B cell (primary cell): ENCODE measurements at regions not wholly inside any gene's neighbourhood (a gene's known extent, or its start where the extent isn't known, plus 50 kb on each side); places are given as distances from the start of the nearest gene placed in this dataset.

Experiments
- ATAC-seq: fragments of 200-7000 bp; cut with Tn5 transposase; one replicate; pipeline ENCODE4 v1.10.0; 2021; ENCODE audit warnings: low read depth, mild to moderate bottlenecking, moderate number of reproducible peaks, moderate library complexity
- CTCF ChIA-PET: fragments of 350-600 bp; sonication (Branson Sonifier 250); formaldehyde crosslinking; loops from one replicate; lab custom pipeline; 2021; ENCODE audit warnings: antibody characterized with exemption, inconsistent platforms; lab: Charles Lee
- POLR2A ChIA-PET: fragments of 350-600 bp; sonication (Branson Sonifier 250); formaldehyde crosslinking; loops from one replicate; lab custom pipeline; 2021; ENCODE audit warnings: antibody characterized with exemption; lab: Charles Lee
- DNase-seq: peaks from one replicate; pipeline ENCODE4 v3.0.0; 2013
- H2AFZ ChIP-seq: 2 replicates; pipeline ENCODE4 v1.6.1; 2012; ENCODE audit warnings: mild to moderate bottlenecking, low read depth, low read length; ENCODE audit not compliant: insufficient read depth, poor library complexity, severe bottlenecking
- H3K27ac ChIP-seq, 2 donors: 1 replicate in 1 of 2; 2 replicates in 1 of 2; pipeline ENCODE4 v1.5.1; 2012 to 2013; ENCODE audit warnings: low read length in 2 of 2, mild to moderate bottlenecking in 2 of 2, moderate library complexity in 1 of 2
- H3K27me3 ChIP-seq, 4 experiments: fragments of 200-600 bp in 1 of 4; sonication (generic) in 1 of 4; replicated peaks in 1 of 4; 1 replicate in 2 of 4; 2 replicates in 2 of 4; pipeline versions ENCODE4 v1.6.1 to v1.7.0; 2013 to 2016; ENCODE audit warnings: low read length in 3 of 4, mild to moderate bottlenecking in 2 of 4, mixed read lengths in 1 of 4, moderate library complexity in 1 of 4; ENCODE audit not compliant: insufficient read depth in 4 of 4, control insufficient read depth in 3 of 4; ENCODE audit errors: control extremely low read depth in 1 of 4
- H3K36me3 ChIP-seq, 2 experiments: replicated peaks in 1 of 2; 1 replicate in 1 of 2; 2 replicates in 1 of 2; pipeline versions ENCODE4 v1.6.1 to v1.7.1; 2013; ENCODE audit warnings: low read length in 1 of 2; ENCODE audit not compliant: insufficient read depth in 2 of 2, control insufficient read depth in 1 of 2; ENCODE audit errors: control extremely low read depth in 1 of 2, extremely low read depth in 1 of 2
- H3K4me1 ChIP-seq, 2 donors: fragments of 200-600 bp in 1 of 2; sonication (generic) in 1 of 2; 1 replicate in 1 of 2; 2 replicates in 1 of 2; pipeline versions ENCODE4 v1.5.1 to v1.6.1; 2013 to 2017; ENCODE audit warnings: low read length in 2 of 2; ENCODE audit not compliant: control insufficient read depth in 2 of 2, insufficient read depth in 2 of 2
- H3K4me2 ChIP-seq: replicated peaks from 2 replicates; pipeline ENCODE3; 2012; ENCODE audit warnings: mild to moderate bottlenecking, low read depth, low read length; ENCODE audit not compliant: poor library complexity, severe bottlenecking
- H3K4me3 ChIP-seq, 5 experiments: fragments of 200-600 bp in 1 of 5; sonication (generic) in 1 of 5; 1 replicate in 3 of 5; 2 replicates in 2 of 5; pipeline versions ENCODE4 v1.5.1 to v1.7.0; 2011 to 2016; ENCODE audit warnings: low read length in 4 of 5, mild to moderate bottlenecking in 4 of 5, low read depth in 2 of 5, control low read depth in 1 of 5, moderate library complexity in 1 of 5; ENCODE audit not compliant: insufficient read depth in 1 of 5; ENCODE audit errors: control extremely low read depth in 1 of 5, extremely low read depth in 1 of 5
- H3K79me2 ChIP-seq: fragments of 200-600 bp; sonication (generic); one replicate; pipeline ENCODE4 v1.6.0; 2016; ENCODE audit warnings: low read length; ENCODE audit not compliant: control insufficient read depth, insufficient read depth
- H3K9ac ChIP-seq: fragments of 200-600 bp; sonication (generic); 2 replicates; pipeline ENCODE4 v1.6.1; 2017; ENCODE audit warnings: mild to moderate bottlenecking, low read length, moderate library complexity
- H3K9me3 ChIP-seq, 3 donors: one replicate each; pipeline versions ENCODE4 v1.6.1 to v1.7.1; 2013; ENCODE audit warnings: low read length in 2 of 3; ENCODE audit not compliant: control insufficient read depth in 2 of 3, insufficient read depth in 1 of 3; ENCODE audit errors: control extremely low read depth in 1 of 3
- H4K20me1 ChIP-seq: 2 replicates; pipeline ENCODE4 v1.6.0; 2012; ENCODE audit warnings: mild to moderate bottlenecking, low read length; ENCODE audit not compliant: insufficient read depth, control insufficient read depth, poor library complexity, severe bottlenecking
- H3K27ac Mint-ChIP-seq: one replicate; pipeline ENCODE4 v1.8.0; 2021; ENCODE audit warnings: mixed read lengths
- H3K27me3 Mint-ChIP-seq: one replicate; pipeline ENCODE4 v1.8.0; 2021; ENCODE audit warnings: mixed read lengths
- H3K4me1 Mint-ChIP-seq: one replicate; pipeline ENCODE4 v1.8.0; 2021; ENCODE audit warnings: mixed read lengths
- H3K4me3 Mint-ChIP-seq: one replicate; pipeline ENCODE4 v1.8.0; 2021; ENCODE audit warnings: mixed read lengths
- H3K9me3 Mint-ChIP-seq: one replicate; pipeline ENCODE4 v1.8.0; 2022; ENCODE audit warnings: mixed read lengths; ENCODE audit not compliant: insufficient read depth
- CTCF ChIP-seq: fragments of 200-600 bp; IDR thresholded peaks from one replicate; pipeline ENCODE4 v1.8.0; 2022; ENCODE audit warnings: antibody characterized with exemption, mild to moderate bottlenecking
- EZH2 ChIP-seq: IDR thresholded peaks from 2 replicates; pipeline ENCODE4 v1.6.1; 2012; ENCODE audit warnings: borderline replicate concordance, low read depth, mild to moderate bottlenecking, moderate library complexity, low read length; ENCODE audit not compliant: insufficient read depth, poor library complexity, severe bottlenecking
- WGBS: methylation state at CpG from one replicate; pipeline ENCODE4 v1.1.5; 2013; ENCODE audit warnings: missing lambda C conversion rate; ENCODE audit not compliant: insufficient coverage; 5-methylcytosine and 5-hydroxymethylcytosine counted together
- intact Hi-C: fragments of 100-400 bp; cut with micrococcal nuclease; formaldehyde crosslinking; loops from one replicate; pipeline ENCODE4 v1.10.0; 2022

- Histone ChIP-seq H3K4me3 (no peak overlapping the region), H3K79me2 (no peaks in the 10 kb centered on the region), H3K4me2 (no peak overlapping the region), H3K9me3 (peaks cover 0 to 4% (median 1%) of the 10 kb centered on the region in 3 donors), H3K27ac (no peak overlapping the region), H3K4me1 (peaks cover 0 to 4% of the 10 kb centered on the region in 2 donors), H3K9ac (no peak overlapping the region), H3K27me3 (peaks cover 0 to 3% (median 0%) of the 10 kb centered on the region in 4 experiments), H4K20me1 (no peaks in the 10 kb centered on the region), H2AFZ (no peak overlapping the region), H3K36me3 (no peaks in the 10 kb centered on the region)
- peaks cover 4% of the 10 kb centered on the region for H3K9me3 Mint-ChIP-seq
- ChIA-PET CTCF (interaction anchor here (0.6 to 1.6 kb wide), 3 partner anchors 9 to 11 kb away, joined by 3 to 5 read pairs (median 4); no protein-coding TSS in a partner anchor), POLR2A (no interaction called here)
- no peak for DNase-seq
- no peak for ATAC-seq
- WGBS, result no CpG with 5 or more reads among the region's 2 CpGs
- TF ChIP-seq CTCF (no peak), EZH2 (no peak)
- H3K27ac Mint-ChIP-seq, result no peak overlapping the region
- peaks cover 3% of the 10 kb centered on the region for H3K4me1 Mint-ChIP-seq
- no peak overlapping the region for H3K4me3 Mint-ChIP-seq
- intact Hi-C loops, result no loop called here
- H3K27me3 Mint-ChIP-seq, result peaks cover 38% of the 10 kb centered on the region
These were observed 303.2 kb upstream of the FAM78B start for GRCh38 chr1:166470014-166470413.

DNA sequence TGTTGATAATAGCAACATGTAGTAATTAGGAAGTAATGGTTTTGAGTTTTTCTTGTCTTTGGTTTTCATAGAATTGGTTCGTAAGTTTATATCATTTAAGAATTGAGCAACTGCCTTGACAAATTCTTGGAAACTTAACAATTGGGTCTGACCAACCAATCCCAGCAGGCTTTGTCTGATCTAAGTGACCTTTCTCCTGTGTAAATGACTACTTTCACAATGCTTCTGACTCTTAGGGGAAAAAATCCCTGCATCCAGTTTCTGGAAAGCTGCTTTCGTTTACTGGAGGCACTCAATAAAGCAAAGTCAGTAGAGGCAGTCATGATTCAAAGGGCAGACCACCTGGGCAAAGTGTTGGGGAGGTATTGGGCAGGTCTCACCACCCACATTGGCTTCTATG lies 303.6 kb upstream of the FAM78B start:
- Mint-ChIP-seq H3K27ac (no peak overlapping the region), H3K9me3 (peaks cover 3% of the 10 kb centered on the region), H3K27me3 (peaks cover 38% of the 10 kb centered on the region), H3K4me1 (peaks cover 3% of the 10 kb centered on the region), H3K4me3 (no peak overlapping the region)
- Histone ChIP-seq H3K4me2 (no peak overlapping the region), H3K9me3 (no peaks in the 10 kb centered on the region), H3K36me3 (no peaks in the 10 kb centered on the region), H4K20me1 (no peaks in the 10 kb centered on the region), H3K79me2 (no peaks in the 10 kb centered on the region), H3K4me3 (no peak overlapping the region), H2AFZ (no peak overlapping the region), H3K9ac (no peak overlapping the region), H3K27me3 (peaks cover 0 to 3% (median 0%) of the 10 kb centered on the region in 4 experiments), H3K4me1 (peaks cover 0 to 4% of the 10 kb centered on the region in 2 donors), H3K27ac (no peak overlapping the region)
- ATAC-seq (no peak), DNase-seq (no peak)
- ChIA-PET POLR2A (no interaction called here), CTCF (interaction anchor here (1.6 kb wide), 1 partner anchor 9 kb away, joined by 5 read pairs; no protein-coding TSS in a partner anchor)
- TF ChIP-seq CTCF (no peak), EZH2 (no peak)
- intact Hi-C loops, result no loop called here
- no CpG with 5 or more reads among the region's 2 CpGs for WGBS
